Esophagus squamous epithelium (tissue), 4 donors: ENCODE measurements at regions not wholly inside any gene's neighbourhood (a gene's known extent, or its start where the extent isn't known, plus 50 kb on each side); places are given as distances from the start of the nearest gene placed in this dataset.

Source experiments
- CTCF ChIP-seq, 6 experiments: fragments of 450-650 bp in 4 of 6; fragments of 200-600 bp in 2 of 6; sonication (generic) in 2 of 6; IDR thresholded peaks; one replicate each; pipeline ENCODE4 v1.5.1; 2016 to 2019; ENCODE audit warnings: antibody characterized with exemption in 6 of 6, mild to moderate bottlenecking in 4 of 6, moderate library complexity in 4 of 6
- POLR2A ChIP-seq, 4 donors: fragments of 450-650 bp; IDR thresholded peaks; one replicate each; pipeline ENCODE4 v1.6.1; 2017; ENCODE audit warnings: antibody characterized with exemption in 4 of 4, mild to moderate bottlenecking in 4 of 4, moderate library complexity in 3 of 4

- TF ChIP-seq CTCF (IDR thresholded peaks at IDR 0.05) (no peak), POLR2A (IDR thresholded peaks at IDR 0.05) (no peak)
Measured at GRCh38 chr6:23330632-23331031, 761.3 kb downstream of the HDGFL1 start.
